ENCODE measurements at regions not wholly inside any gene's neighbourhood (a gene's known extent, or its start where the extent isn't known, plus 50 kb on each side); places are given as distances from the start of the nearest gene placed in this dataset.
A peak's percentile ranks its signal among the peaks of the same experiment; 100 is the strongest.

GRCh38 chr5:61813361-61813760, 481.3 kb downstream of the ZSWIM6 start:
- TF ChIP-seq CTCF (IDR thresholded peaks at IDR 0.05; ENCODE audit: low read depth, low read length) = no peak
- no peak for DNase-seq (ENCODE audit: low read depth in 1 of 2, low spot score in 1 of 2)
- H3K27ac ChIP-seq = no peak overlapping the region

GRCh38 chr5:61815339-61815738, 483.3 kb downstream of the ZSWIM6 start:
- no peak for TF ChIP-seq CTCF (IDR thresholded peaks at IDR 0.05; ENCODE audit: low read depth, low read length)
- no peaks in the 10 kb centered on the region for H3K4me1 ChIP-seq (ENCODE audit: low read depth)
- no peaks in the 10 kb centered on the region for H3K27me3 ChIP-seq
- DNase-seq (ENCODE audit: low read depth in 1 of 2, low spot score in 1 of 2) = no peak
- no peak overlapping the region for H3K27ac ChIP-seq
- no peak overlapping the region for H3K4me3 ChIP-seq
- no peaks in the 10 kb centered on the region for H3K36me3 ChIP-seq
- H3K9me3 ChIP-seq (ENCODE audit: low read depth) = no peaks in the 10 kb centered on the region

More at GRCh38 chr5:61813361-61813760, 481.3 kb downstream of the ZSWIM6 start:
- no peaks in the 10 kb centered on the region for H3K4me1 ChIP-seq (ENCODE audit: low read depth)
- H3K9me3 ChIP-seq (ENCODE audit: low read depth) = no peaks in the 10 kb centered on the region
- H3K27me3 ChIP-seq = no peaks in the 10 kb centered on the region
- H3K4me3 ChIP-seq = no peak overlapping the region
- no peaks in the 10 kb centered on the region for H3K36me3 ChIP-seq

- H3K9me3 ChIP-seq (ENCODE audit: low read depth) = no peaks in the 10 kb centered on the region
- H3K4me3 ChIP-seq = no peak overlapping the region
- H3K27ac ChIP-seq = no peak overlapping the region
- H3K27me3 ChIP-seq = no peaks in the 10 kb centered on the region
- no peak for TF ChIP-seq CTCF (IDR thresholded peaks at IDR 0.05; ENCODE audit: low read depth, low read length)
- H3K4me1 ChIP-seq (ENCODE audit: low read depth) = no peaks in the 10 kb centered on the region
- no peaks in the 10 kb centered on the region for H3K36me3 ChIP-seq
- no peak for DNase-seq (ENCODE audit: low read depth in 1 of 2, low spot score in 1 of 2)
Measured at GRCh38 chr5:61816146-61816545, 484.1 kb downstream of the ZSWIM6 start.

- H3K27me3 ChIP-seq = no peaks in the 10 kb centered on the region
- DNase-seq (ENCODE audit: low read depth in 1 of 2, low spot score in 1 of 2) = no peak
- no peak for TF ChIP-seq CTCF (IDR thresholded peaks at IDR 0.05; ENCODE audit: low read depth, low read length)
- no peaks in the 10 kb centered on the region for H3K4me1 ChIP-seq (ENCODE audit: low read depth)
- H3K36me3 ChIP-seq = no peaks in the 10 kb centered on the region
- H3K4me3 ChIP-seq = no peak overlapping the region
- H3K9me3 ChIP-seq (ENCODE audit: low read depth) = no peaks in the 10 kb centered on the region
- H3K27ac ChIP-seq = no peak overlapping the region
Measured at GRCh38 chr5:61816585-61817450, 484.8 kb downstream of the ZSWIM6 start.

GRCh38 chr5:61817472-61818326, 485.6 kb downstream of the ZSWIM6 start:
- Histone ChIP-seq H3K36me3 (no peaks in the 10 kb centered on the region), H3K27me3 (no peaks in the 10 kb centered on the region), H3K4me3 (no peak overlapping the region), H3K27ac (no peak overlapping the region), H3K9me3 (ENCODE audit: low read depth) (no peaks in the 10 kb centered on the region), H3K4me1 (ENCODE audit: low read depth) (no peaks in the 10 kb centered on the region)
- DNase-seq (ENCODE audit: low read depth in 1 of 2, low spot score in 1 of 2) = peak; percentile 50 to 70
- peak; percentile 80 for TF ChIP-seq CTCF (IDR thresholded peaks at IDR 0.05; ENCODE audit: low read depth, low read length)

Measured in cardiac muscle cell (in vitro differentiated cells and primary cell).